SK-N-SH treated with all-trans-retinoic acid at 6 μM for 48 hours (cell line): ENCODE measurements at regions not wholly inside any gene's neighbourhood (a gene's known extent, or its start where the extent isn't known, plus 50 kb on each side); places are given as distances from the start of the nearest gene placed in this dataset.

Source experiments
- ARNTL ChIP-seq: fragments of 450-650 bp; formaldehyde crosslinking; IDR thresholded peaks from 2 replicates; pipeline ENCODE4 v1.5.0; 2020; ENCODE audit warnings: low read depth, mild to moderate bottlenecking, moderate library complexity, borderline replicate concordance
- PPARA ChIP-seq: fragments of 250-450 bp; sonication (Bioruptor Pico); IDR thresholded peaks from 2 replicates; pipeline ENCODE4 v1.5.0; 2020; ENCODE audit warnings: mild to moderate bottlenecking, borderline replicate concordance
- SNAI2 ChIP-seq: fragments of 250-450 bp; sonication (Bioruptor Pico); IDR thresholded peaks from 2 replicates; pipeline ENCODE4 v1.5.0; 2020; ENCODE audit warnings: mild to moderate bottlenecking, moderate library complexity

- TF ChIP-seq ARNTL (CRISPR knock-in tag) (no peak), PPARA (CRISPR knock-in tag) (no peak), SNAI2 (CRISPR knock-in tag) (no peak)
These were observed 53.4 kb upstream of the C1orf185 start for GRCh38 chr1:51048670-51049069.
